ENCODE measurements at regions not wholly inside any gene's neighbourhood (a gene's known extent, or its start where the extent isn't known, plus 50 kb on each side); places are given as distances from the start of the nearest gene placed in this dataset.

GRCh38 chr18:73961804-73962203 lies 185.8 kb downstream of the FBXO15 start:
- TF ChIP-seq CTCF (conservative IDR thresholded peaks at IDR 0.05 in 1 of 2, IDR thresholded peaks at IDR 0.05 in 1 of 2; ENCODE audit: low read depth in 1 of 2, low read length in 2 of 2) = no peak
- no peak for TF ChIP-seq EZH2 (IDR thresholded peaks at IDR 0.05; ENCODE audit: low read length, missing control alignments)

Measured in fibroblast of lung (primary cell).